ENCODE measurements at regions not wholly inside any gene's neighbourhood (a gene's known extent, or its start where the extent isn't known, plus 50 kb on each side); places are given as distances from the start of the nearest gene placed in this dataset.

DNA sequence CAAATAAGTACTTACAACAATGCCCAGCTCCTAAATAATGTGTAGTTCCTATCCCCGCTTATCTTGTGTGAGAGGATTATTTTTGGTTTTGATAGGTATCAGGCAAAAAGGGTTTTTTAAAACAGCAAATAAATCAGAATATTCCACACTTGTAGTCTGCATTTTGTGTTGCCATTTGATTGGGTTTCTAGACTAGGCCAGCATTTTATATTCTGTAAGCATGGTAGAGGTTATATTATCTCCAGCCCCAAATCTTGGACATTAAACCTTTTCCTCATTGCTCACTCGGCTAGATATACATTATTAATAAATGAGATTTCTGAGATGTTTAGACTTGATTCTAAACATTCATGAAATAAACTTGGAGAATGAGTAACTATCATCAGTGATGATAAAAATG lies 165.7 kb upstream of the C1orf21 start:
- FAIRE-seq, result no peak

DNA sequence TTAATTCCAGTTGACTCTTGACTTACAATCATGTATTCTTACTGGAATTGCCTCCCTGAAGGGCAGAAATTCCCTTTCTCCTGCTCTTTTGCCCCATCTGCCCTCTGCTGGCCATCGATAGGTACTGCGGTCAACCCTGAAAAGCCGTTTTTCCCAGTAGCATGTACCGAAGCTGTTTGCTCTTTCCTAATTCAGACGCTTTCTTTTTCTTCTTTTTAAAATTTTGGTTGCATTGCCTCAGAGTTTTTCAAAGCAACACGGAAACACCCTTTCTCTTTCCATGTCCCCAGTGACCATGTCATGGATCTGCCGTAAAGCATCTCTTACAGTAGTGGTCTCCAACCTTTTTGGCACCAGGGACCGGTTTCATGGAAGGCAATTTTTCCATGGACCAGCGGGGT lies 164.2 kb upstream of the C1orf21 start:
- peak; percentile 70 for FAIRE-seq

GRCh38 chr1:184223216-184223615 lies 163.6 kb upstream of the C1orf21 start:
- no peak for FAIRE-seq

GRCh38 chr1:184225283-184226099 lies 161.3 kb upstream of the C1orf21 start:
- FAIRE-seq, result no peak

DNA sequence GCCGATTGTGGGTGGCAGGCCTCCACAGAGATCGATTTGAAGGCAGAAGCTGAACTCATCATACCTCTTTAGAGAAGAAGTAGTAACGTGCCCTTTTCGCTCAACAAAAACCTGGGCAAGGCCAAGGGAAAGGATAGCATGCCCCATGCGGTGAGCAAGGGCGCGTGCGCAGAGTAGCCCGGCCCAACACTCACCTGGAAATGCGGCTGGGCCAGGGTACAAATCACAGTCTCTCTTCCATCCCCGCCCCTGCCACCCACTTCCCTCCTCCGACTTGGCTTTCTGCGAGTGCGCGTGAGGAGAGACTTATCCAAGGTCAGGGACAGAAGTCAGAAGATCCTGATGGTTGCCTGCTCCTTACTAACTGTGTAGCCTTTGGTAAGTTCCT lies 160.7 kb upstream of the C1orf21 start:
- FAIRE-seq, result no peak

GRCh38 chr1:184228558-184228957 lies 158.3 kb upstream of the C1orf21 start:
- no peak for FAIRE-seq

- no peak for FAIRE-seq
These were observed 149.2 kb upstream of the C1orf21 start for GRCh38 chr1:184237588-184237987.

DNA sequence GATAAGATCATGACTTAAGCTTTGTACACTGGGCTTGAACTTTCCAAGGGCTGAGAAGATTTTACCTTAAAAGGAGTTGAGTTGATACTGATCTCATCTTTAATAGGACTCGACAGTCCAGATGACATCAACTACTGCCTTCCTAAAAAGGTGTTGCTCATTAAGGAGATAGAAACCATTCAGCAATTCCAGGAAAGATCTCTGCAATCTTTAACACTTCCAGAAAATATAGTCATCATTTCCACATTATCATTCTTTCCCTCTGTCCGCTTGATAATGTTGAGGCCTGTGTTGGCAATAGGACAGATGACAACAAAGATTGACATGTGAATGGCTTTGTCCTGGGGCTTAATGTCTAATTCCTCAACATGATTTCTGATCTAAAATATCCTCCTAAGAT lies 145.4 kb upstream of the C1orf21 start:
- FAIRE-seq, result no peak

- no peak for FAIRE-seq
These were observed 144.3 kb upstream of the C1orf21 start for GRCh38 chr1:184242507-184242943.

DNA sequence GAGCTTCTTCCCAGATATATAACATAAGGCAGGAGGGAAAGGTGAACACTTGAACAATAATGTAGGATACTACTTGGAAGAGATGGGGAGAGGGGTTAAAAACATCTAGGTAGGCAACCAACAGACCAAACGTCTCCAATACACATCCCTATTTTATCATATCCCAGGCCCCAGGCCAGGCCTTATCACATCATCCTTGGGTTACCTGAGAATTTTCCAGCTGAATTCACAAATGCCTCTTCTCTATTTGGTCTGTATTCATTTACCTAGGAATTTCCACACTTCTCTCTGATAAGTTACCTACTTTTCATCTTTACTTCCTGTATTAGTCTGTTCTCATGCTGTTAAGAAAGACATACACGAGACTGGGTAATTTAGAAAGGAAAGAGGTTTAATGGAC lies 141.9 kb upstream of the C1orf21 start:
- no peak for FAIRE-seq

DNA sequence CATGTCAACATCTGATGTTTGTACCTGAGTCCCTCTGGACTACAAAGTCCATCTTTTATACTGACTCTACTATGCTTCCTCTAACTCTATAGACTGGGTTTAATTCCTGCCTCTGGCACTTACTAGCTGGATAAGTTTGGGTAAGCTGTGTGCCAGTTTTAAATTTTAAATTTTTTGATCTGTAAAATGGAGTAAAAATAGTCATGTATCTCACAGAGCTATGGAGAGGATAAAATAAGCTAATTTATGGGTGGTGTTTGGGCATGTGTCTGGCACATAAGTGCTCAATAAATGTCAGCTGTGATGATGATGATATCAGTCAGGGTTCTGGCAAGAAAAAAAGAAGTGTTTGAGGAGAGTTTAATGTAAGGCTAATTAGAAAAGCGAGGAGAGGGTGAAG lies 139.2 kb upstream of the C1orf21 start:
- FAIRE-seq, result no peak

GRCh38 chr1:184253921-184254320 lies 132.9 kb upstream of the C1orf21 start:
- FAIRE-seq, result no peak

GRCh38 chr1:184254849-184255248 lies 132.0 kb upstream of the C1orf21 start:
- FAIRE-seq, result no peak

DNA sequence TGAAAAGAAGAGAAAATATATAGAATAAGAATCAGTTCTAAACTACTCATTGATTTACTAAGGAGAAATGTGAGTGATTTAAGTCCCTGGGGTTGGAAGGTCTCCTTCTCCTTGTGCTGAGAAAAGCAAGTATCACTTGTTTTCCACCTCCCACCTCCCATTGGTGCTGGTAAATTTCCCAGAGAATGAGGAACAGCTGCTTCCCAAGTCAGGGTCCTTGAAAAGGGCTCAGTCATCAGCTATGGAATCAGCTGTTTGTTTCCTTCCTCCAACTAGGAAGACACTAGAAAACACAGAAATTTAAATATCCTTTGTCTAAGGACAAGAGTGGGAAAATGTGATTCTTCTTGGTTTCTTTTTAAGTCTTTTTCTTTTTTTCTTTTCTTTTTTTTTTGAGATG lies 131.3 kb upstream of the C1orf21 start:
- no peak for FAIRE-seq

- no peak for FAIRE-seq
These were observed 129.0 kb upstream of the C1orf21 start for GRCh38 chr1:184257873-184258272.

DNA sequence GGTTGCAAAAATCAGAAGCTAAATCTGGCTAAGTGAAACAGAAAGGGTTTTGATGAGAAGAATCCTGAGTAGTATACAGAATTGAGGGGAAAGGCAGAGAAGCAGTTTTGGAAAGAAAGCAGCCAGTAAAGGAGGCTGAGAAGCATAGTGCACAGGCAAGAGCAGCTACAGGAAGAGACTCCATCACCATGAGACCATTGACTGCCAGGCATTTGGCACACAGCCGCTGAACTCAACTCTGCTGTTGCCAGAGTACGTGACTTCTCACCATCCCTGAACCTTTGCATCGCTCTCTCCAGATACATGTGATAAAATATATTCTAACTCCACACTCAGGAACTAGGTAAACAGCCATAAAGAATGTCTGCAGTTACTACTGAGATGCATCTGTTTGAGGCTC lies 128.3 kb upstream of the C1orf21 start:
- no peak for FAIRE-seq

GRCh38 chr1:184260382-184260781 lies 126.4 kb upstream of the C1orf21 start:
- FAIRE-seq, result no peak

- no peak for FAIRE-seq
These were observed 124.7 kb upstream of the C1orf21 start for GRCh38 chr1:184262109-184262508.

- FAIRE-seq, result no peak
These were observed 119.1 kb upstream of the C1orf21 start for GRCh38 chr1:184267747-184268146.

- FAIRE-seq, result no peak
These were observed 116.3 kb upstream of the C1orf21 start for GRCh38 chr1:184270556-184270955.

GRCh38 chr1:184272175-184272866 lies 114.5 kb upstream of the C1orf21 start:
- FAIRE-seq, result no peak

GRCh38 chr1:184276416-184276815 lies 110.4 kb upstream of the C1orf21 start:
- no peak for FAIRE-seq

DNA sequence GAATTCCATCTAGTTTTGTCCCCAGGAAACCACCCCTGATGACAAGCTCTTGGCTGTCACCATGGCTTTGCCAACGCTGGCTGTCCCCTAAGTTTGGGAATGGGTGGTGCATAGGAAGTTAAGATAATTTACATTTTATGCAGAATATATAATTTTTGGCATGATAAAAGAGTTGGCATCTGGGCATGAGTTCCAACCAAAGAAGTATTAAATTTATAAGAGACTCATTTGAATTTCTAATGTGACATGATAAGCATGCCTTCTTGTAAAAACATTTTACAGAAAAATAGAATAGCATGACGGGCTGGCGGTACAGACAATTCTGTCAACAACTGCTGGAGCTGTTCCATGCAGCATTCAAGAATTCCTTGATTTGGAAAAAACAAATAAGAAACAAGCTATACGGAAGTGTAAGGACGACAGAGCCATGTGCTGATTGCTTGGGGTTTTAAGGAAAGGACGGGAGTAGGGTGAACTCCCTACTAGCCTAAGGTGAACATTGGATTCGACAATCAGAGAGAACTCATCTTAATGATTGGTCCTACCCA lies 106.8 kb upstream of the C1orf21 start:
- no peak for FAIRE-seq

GRCh38 chr1:184283999-184284398 lies 102.8 kb upstream of the C1orf21 start:
- FAIRE-seq, result no peak
